Coronary artery (tissue), 2 donors: ENCODE measurements at regions not wholly inside any gene's neighbourhood (a gene's known extent, or its start where the extent isn't known, plus 50 kb on each side); places are given as distances from the start of the nearest gene placed in this dataset.

Source experiments
- DNase-seq: peaks from one replicate; pipeline ENCODE4 v3.0.0-alpha.2; 2017; ENCODE audit warnings: low spot score
- H3K27ac ChIP-seq, 2 donors: fragments of 200-600 bp; sonication (generic); one replicate each; pipeline ENCODE4 v1.5.1; 2016 to 2019
- H3K4me3 ChIP-seq: fragments of 200-600 bp; sonication (generic); 2 replicates; pipeline ENCODE4 v1.5.1; 2016; ENCODE audit warnings: mild to moderate bottlenecking, moderate library complexity
- CTCF ChIP-seq: fragments of 200-600 bp; sonication (generic); IDR thresholded peaks from one replicate; pipeline ENCODE4 v1.5.1; 2019; ENCODE audit warnings: antibody characterized with exemption

- Histone ChIP-seq H3K4me3 (no peak overlapping the region), H3K27ac (no peak overlapping the region)
- peak; percentile 41 for DNase-seq
- no peak for TF ChIP-seq CTCF
Observed at GRCh38 chr1:30312226-30312625, 411.2 kb downstream of the MATN1 start.

GRCh38 chr1:30311749-30312148 is 411.6 kb downstream of the MATN1 start:
- H3K27ac ChIP-seq = no peak overlapping the region
- no peak for DNase-seq
- no peak overlapping the region for H3K4me3 ChIP-seq
- no peak for TF ChIP-seq CTCF

GRCh38 chr1:30310966-30311742 is 412.2 kb downstream of the MATN1 start:
- Histone ChIP-seq H3K4me3 (no peak overlapping the region), H3K27ac (no peak overlapping the region)
- DNase-seq = peak; percentile 59
- TF ChIP-seq CTCF = no peak

- peak; percentile 24 for DNase-seq
- H3K27ac ChIP-seq = no peak overlapping the region
- no peak for TF ChIP-seq CTCF
- H3K4me3 ChIP-seq = no peak overlapping the region
Observed at GRCh38 chr1:30307182-30307581, 416.2 kb downstream of the MATN1 start.

GRCh38 chr1:30305519-30305918 is 417.9 kb downstream of the MATN1 start:
- Histone ChIP-seq H3K27ac (no peak overlapping the region), H3K4me3 (no peak overlapping the region)
- TF ChIP-seq CTCF = no peak
- DNase-seq = peak; percentile 38

- TF ChIP-seq CTCF = no peak
- Histone ChIP-seq H3K27ac (no peak overlapping the region), H3K4me3 (no peak overlapping the region)
- DNase-seq = no peak
Observed at GRCh38 chr1:30305061-30305460, 418.3 kb downstream of the MATN1 start.

- H3K27ac ChIP-seq = no peak overlapping the region
- no peak for DNase-seq
- H3K4me3 ChIP-seq = no peak overlapping the region
- no peak for TF ChIP-seq CTCF
Observed at GRCh38 chr1:30304080-30304479, 419.3 kb downstream of the MATN1 start.
